ENCODE measurements at regions not wholly inside any gene's neighbourhood (a gene's known extent, or its start where the extent isn't known, plus 50 kb on each side); places are given as distances from the start of the nearest gene placed in this dataset.

- H3K27me3 ChIP-seq, result no peaks in the 10 kb centered on the region
- H3K27ac ChIP-seq, result no peak overlapping the region
- no peaks in the 10 kb centered on the region for H3K36me3 ChIP-seq
- H3K9me3 ChIP-seq, result no peaks in the 10 kb centered on the region
- no peak for ATAC-seq (ENCODE audit: low FRiP score in 2 of 2)
- no peak for DNase-seq
- WGBS, 2 donors, result 48 to 50% methylated on average over 1 of the region's 1 CpG
- TF ChIP-seq, protein P1, sequence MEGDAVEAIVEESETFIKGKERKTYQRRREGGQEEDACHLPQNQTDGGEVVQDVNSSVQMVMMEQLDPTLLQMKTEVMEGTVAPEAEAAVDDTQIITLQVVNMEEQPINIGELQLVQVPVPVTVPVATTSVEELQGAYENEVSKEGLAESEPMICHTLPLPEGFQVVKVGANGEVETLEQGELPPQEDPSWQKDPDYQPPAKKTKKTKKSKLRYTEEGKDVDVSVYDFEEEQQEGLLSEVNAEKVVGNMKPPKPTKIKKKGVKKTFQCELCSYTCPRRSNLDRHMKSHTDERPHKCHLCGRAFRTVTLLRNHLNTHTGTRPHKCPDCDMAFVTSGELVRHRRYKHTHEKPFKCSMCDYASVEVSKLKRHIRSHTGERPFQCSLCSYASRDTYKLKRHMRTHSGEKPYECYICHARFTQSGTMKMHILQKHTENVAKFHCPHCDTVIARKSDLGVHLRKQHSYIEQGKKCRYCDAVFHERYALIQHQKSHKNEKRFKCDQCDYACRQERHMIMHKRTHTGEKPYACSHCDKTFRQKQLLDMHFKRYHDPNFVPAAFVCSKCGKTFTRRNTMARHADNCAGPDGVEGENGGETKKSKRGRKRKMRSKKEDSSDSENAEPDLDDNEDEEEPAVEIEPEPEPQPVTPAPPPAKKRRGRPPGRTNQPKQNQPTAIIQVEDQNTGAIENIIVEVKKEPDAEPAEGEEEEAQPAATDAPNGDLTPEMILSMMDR (IDR thresholded peaks at IDR 0.05), result no peak
- TF ChIP-seq POLR2AphosphoS5 (IDR thresholded peaks at IDR 0.05) (no peak), POLR2A (IDR thresholded peaks at IDR 0.05) (no peak), EP300 (IDR thresholded peaks at IDR 0.05) (no peak)
- H3K4me1 ChIP-seq, result no peaks in the 10 kb centered on the region
- no peak overlapping the region for H3K4me3 ChIP-seq
Measured at GRCh38 chr2:125424266-125424785, 1231.6 kb upstream of the GYPC start.

- H3K9me3 ChIP-seq, result no peaks in the 10 kb centered on the region
- WGBS, 2 donors, result 26 to 36% methylated on average over 1 of the region's 1 CpG
- TF ChIP-seq EP300 (IDR thresholded peaks at IDR 0.05), result no peak
- no peak for TF ChIP-seq POLR2AphosphoS5 (IDR thresholded peaks at IDR 0.05)
- no peak for TF ChIP-seq POLR2A (IDR thresholded peaks at IDR 0.05)
- TF ChIP-seq, protein P1 (IDR thresholded peaks at IDR 0.05), result no peak
- no peak for DNase-seq
- H3K27ac ChIP-seq, result no peak overlapping the region
- ATAC-seq (ENCODE audit: low FRiP score in 2 of 2), result no peak
- H3K27me3 ChIP-seq, result no peaks in the 10 kb centered on the region
- no peaks in the 10 kb centered on the region for H3K4me1 ChIP-seq
- no peaks in the 10 kb centered on the region for H3K36me3 ChIP-seq
- H3K4me3 ChIP-seq, result no peak overlapping the region
Measured at GRCh38 chr2:125427721-125428315, 1228.1 kb upstream of the GYPC start.

- Histone ChIP-seq H3K4me1 (no peaks in the 10 kb centered on the region), H3K4me3 (no peak overlapping the region), H3K36me3 (no peaks in the 10 kb centered on the region), H3K9me3 (no peaks in the 10 kb centered on the region), H3K27ac (no peak overlapping the region), H3K27me3 (no peaks in the 10 kb centered on the region)
- DNase-seq (no peak), ATAC-seq (ENCODE audit: low FRiP score in 2 of 2) (no peak)
- TF ChIP-seq EP300 (IDR thresholded peaks at IDR 0.05), result no peak
- no peak for TF ChIP-seq POLR2AphosphoS5 (IDR thresholded peaks at IDR 0.05)
- TF ChIP-seq, protein P1 (IDR thresholded peaks at IDR 0.05), result no peak
- no peak for TF ChIP-seq POLR2A (IDR thresholded peaks at IDR 0.05)
- WGBS, 2 donors, result 82 to 84% methylated on average over 5 of the region's 5 CpGs
Measured at GRCh38 chr2:125444106-125444505, 1211.9 kb upstream of the GYPC start.

- Histone ChIP-seq H3K4me3 (no peak overlapping the region), H3K4me1 (no peaks in the 10 kb centered on the region), H3K9me3 (no peaks in the 10 kb centered on the region), H3K27ac (no peak overlapping the region), H3K36me3 (no peaks in the 10 kb centered on the region), H3K27me3 (no peaks in the 10 kb centered on the region)
- ATAC-seq (ENCODE audit: low FRiP score in 2 of 2), result no peak
- TF ChIP-seq, protein P1 (IDR thresholded peaks at IDR 0.05), result no peak
- TF ChIP-seq EP300 (IDR thresholded peaks at IDR 0.05), result no peak
- no peak for TF ChIP-seq POLR2AphosphoS5 (IDR thresholded peaks at IDR 0.05)
- TF ChIP-seq POLR2A (IDR thresholded peaks at IDR 0.05), result no peak
- no peak for DNase-seq
Measured at GRCh38 chr2:125445495-125445894, 1210.5 kb upstream of the GYPC start.

DNA sequence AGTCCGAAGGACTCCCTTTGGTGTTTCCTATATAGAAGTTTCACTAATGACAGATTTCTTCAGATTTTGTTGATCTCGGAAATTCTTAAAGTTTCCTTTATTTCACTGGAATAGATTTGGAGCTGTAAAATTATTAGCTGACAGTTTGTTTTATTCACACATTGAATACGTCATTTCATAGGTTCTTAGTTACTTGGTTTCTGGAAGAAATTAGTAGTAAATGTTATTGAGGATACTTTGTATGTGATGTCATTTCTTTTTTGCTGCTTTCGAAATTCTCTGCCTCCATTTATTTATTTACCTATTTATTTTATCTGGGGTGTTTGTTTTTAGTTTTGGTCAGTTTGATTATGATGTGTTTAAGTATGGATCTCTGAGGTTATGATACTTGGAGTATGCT is 1205.9 kb upstream of the GYPC start:
- Histone ChIP-seq H3K27ac (no peak overlapping the region), H3K27me3 (no peaks in the 10 kb centered on the region), H3K4me3 (no peak overlapping the region), H3K9me3 (no peaks in the 10 kb centered on the region), H3K36me3 (no peaks in the 10 kb centered on the region), H3K4me1 (no peaks in the 10 kb centered on the region)
- TF ChIP-seq EP300 (IDR thresholded peaks at IDR 0.05), result no peak
- TF ChIP-seq, protein P1 (IDR thresholded peaks at IDR 0.05), result no peak
- no peak for TF ChIP-seq POLR2AphosphoS5 (IDR thresholded peaks at IDR 0.05)
- ATAC-seq (ENCODE audit: low FRiP score in 2 of 2) (no peak), DNase-seq (no peak)
- 71 to 82% methylated on average over 4 of the region's 4 CpGs for WGBS, 2 donors
